BE2C (cell line): ENCODE measurements at regions not wholly inside any gene's neighbourhood (a gene's known extent, or its start where the extent isn't known, plus 50 kb on each side); places are given as distances from the start of the nearest gene placed in this dataset.

Source experiments
- DNase-seq: peaks from one replicate; pipeline ENCODE4 v3.0.0-alpha.2; 2020
- H3K27me3 ChIP-seq: fragments of 250-450 bp; sonication (Bioruptor Pico); 2 replicates; pipeline ENCODE4 v1.5.1; 2020; ENCODE audit warnings: mild to moderate bottlenecking
- H3K36me3 ChIP-seq: fragments of 250-450 bp; sonication (Bioruptor Pico); 2 replicates; pipeline ENCODE4 v1.5.1; 2020; ENCODE audit warnings: mild to moderate bottlenecking
- H3K4me1 ChIP-seq: fragments of 250-450 bp; sonication (Bioruptor Pico); 2 replicates; pipeline ENCODE4 v1.5.1; 2020
- H3K4me3 ChIP-seq: 2 replicates; pipeline ENCODE4 v1.5.1; 2011; ENCODE audit warnings: low read depth, low read length
- H3K9me3 ChIP-seq: fragments of 250-450 bp; sonication (Bioruptor Pico); 2 replicates; pipeline ENCODE4 v1.5.1; 2020
- TF ChIP-seq, protein P1 (sequence below): IDR thresholded peaks from 2 replicates; pipeline ENCODE4 v1.5.1; 2012; ENCODE audit warnings: mild to moderate bottlenecking, low read depth, low read length

DNA sequence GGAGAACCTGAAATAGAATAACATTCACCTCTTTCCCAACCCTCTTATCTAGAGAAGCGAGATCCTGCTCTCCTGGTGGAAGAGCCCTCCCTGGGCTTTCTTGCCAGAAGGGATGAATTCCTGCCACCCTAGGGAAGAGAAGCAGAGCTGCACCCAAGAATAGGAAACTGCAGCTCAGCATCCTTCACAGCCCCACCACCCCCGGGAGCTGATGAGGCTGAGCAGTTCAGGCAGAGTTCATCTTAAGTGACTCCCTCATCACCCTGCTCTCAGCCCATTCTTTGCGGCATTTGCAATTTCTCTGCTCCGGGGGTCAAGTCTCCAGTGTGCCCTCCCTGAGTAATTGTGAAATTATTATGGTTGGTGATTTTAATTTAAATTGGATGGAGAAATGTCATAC is 514.9 kb downstream of the BUD13 start:
- DNase-seq: no peak
- Histone ChIP-seq H3K9me3 (no peaks in the 10 kb centered on the region), H3K36me3 (no peaks in the 10 kb centered on the region), H3K4me1 (no peaks in the 10 kb centered on the region; the same call in 1 of the 2 replicates), H3K27me3 (no peaks in the 10 kb centered on the region), H3K4me3 (no peak overlapping the region)
- TF ChIP-seq, protein P1, sequence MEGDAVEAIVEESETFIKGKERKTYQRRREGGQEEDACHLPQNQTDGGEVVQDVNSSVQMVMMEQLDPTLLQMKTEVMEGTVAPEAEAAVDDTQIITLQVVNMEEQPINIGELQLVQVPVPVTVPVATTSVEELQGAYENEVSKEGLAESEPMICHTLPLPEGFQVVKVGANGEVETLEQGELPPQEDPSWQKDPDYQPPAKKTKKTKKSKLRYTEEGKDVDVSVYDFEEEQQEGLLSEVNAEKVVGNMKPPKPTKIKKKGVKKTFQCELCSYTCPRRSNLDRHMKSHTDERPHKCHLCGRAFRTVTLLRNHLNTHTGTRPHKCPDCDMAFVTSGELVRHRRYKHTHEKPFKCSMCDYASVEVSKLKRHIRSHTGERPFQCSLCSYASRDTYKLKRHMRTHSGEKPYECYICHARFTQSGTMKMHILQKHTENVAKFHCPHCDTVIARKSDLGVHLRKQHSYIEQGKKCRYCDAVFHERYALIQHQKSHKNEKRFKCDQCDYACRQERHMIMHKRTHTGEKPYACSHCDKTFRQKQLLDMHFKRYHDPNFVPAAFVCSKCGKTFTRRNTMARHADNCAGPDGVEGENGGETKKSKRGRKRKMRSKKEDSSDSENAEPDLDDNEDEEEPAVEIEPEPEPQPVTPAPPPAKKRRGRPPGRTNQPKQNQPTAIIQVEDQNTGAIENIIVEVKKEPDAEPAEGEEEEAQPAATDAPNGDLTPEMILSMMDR: no peak

DNA sequence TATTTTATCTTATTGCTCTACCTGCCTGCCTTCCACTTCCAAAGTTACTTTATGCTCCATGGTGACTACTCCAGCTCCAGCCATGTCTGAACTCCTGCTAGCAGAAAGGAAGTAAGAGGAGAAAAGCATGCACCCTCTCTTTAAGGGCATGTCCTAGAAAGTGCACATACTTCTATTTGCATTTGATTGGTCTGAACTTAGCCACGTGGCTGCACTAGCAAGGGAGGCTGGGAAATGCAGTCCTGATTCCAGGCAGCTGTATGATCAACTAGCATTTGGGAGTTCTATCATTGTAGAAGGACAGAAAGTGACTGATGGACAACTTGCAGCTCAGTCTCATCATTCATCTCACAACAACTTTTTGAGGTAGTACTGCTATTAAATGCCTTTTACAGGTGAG is 515.7 kb downstream of the BUD13 start:
- TF ChIP-seq, protein P1: no peak
- no peak overlapping the region for H3K4me3 ChIP-seq
- H3K4me1 ChIP-seq: no peaks in the 10 kb centered on the region; the same call in 1 of the 2 replicates
- no peaks in the 10 kb centered on the region for H3K9me3 ChIP-seq
- peak; percentile 41 for DNase-seq
- H3K36me3 ChIP-seq: no peaks in the 10 kb centered on the region
- no peaks in the 10 kb centered on the region for H3K27me3 ChIP-seq

DNA sequence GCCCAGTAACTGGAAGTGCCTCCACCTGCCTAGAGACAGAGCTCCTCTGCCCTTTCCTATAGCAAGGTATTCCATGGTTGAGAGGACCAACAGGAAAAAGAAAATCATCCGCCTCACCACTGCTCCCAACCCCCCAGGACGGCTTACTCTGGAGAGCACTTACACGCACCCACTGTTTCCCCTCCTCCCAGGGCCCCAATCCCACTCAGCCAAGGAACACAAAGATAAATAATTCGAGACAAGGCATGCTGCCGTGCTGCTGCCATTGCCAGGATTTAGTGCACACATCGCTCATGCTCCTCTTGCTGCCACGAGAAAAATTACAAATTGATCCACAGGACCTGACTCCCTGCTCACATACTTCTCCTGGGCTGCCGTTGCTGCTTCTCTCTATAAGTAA is 516.6 kb downstream of the BUD13 start:
- TF ChIP-seq, protein P1: no peak
- Histone ChIP-seq H3K36me3 (no peaks in the 10 kb centered on the region), H3K27me3 (no peaks in the 10 kb centered on the region), H3K4me1 (no peaks in the 10 kb centered on the region; the same call in 1 of the 2 replicates), H3K9me3 (no peaks in the 10 kb centered on the region), H3K4me3 (no peak overlapping the region)
- no peak for DNase-seq

DNA sequence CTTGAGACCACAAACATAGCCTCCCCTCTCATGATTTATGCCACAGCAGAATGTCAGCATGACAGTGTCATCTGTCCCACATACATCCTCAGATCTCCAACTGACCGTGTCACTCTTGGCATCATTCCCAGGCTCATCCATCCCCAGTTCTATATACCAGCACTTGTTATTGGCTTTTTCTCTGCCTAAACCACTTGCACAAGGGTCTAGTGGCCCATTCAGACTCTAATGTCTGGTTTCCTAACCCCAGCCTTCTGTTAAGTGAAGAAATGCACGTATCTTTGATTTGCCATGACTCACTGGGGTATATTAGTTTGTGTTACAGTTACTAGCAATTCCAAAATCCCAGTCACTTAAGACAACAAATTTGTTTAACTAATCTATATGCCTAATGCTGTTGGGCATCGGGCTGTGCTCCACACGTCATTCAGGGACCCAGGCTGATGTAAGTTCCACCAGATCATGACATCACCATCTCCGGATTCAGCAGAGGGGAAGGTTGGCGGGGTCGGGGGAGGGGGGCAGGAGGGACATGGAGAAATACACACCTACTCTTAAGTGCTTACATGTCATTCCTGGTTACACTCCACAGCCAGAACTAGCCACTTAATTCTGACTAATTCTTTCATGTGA is 517.4 kb downstream of the BUD13 start:
- H3K9me3 ChIP-seq: no peaks in the 10 kb centered on the region
- H3K4me1 ChIP-seq: no peaks in the 10 kb centered on the region; the same call in 1 of the 2 replicates
- H3K4me3 ChIP-seq: no peak overlapping the region
- no peaks in the 10 kb centered on the region for H3K36me3 ChIP-seq
- no peaks in the 10 kb centered on the region for H3K27me3 ChIP-seq
- peak; percentile 58 for DNase-seq
- TF ChIP-seq, protein P1: no peak

DNA sequence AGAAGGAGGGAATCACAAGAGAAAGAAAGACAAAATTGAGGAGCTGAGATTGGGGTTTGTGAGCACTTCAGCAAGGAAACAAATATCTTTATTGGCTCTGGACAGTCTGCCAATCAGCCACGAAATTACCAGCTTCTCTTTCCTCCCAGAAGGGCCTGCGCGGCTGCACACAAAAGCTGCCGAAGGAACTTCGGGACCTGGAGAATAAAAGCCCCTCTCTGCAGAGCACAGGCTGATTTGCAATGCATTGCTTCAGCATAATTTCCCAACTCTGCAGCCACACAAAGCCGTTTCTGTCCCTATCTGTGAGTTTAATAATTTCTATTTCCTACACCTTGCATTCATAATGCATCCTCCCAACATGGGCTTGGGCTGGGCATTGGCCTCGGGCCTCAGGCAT is 522.6 kb downstream of the BUD13 start:
- H3K9me3 ChIP-seq: no peaks in the 10 kb centered on the region
- no peaks in the 10 kb centered on the region for H3K36me3 ChIP-seq
- H3K4me1 ChIP-seq: peaks cover 3% of the 10 kb centered on the region; the same call in 1 of the 2 replicates
- no peak overlapping the region for H3K4me3 ChIP-seq
- no peak for DNase-seq
- H3K27me3 ChIP-seq: no peaks in the 10 kb centered on the region
- TF ChIP-seq, protein P1: no peak

DNA sequence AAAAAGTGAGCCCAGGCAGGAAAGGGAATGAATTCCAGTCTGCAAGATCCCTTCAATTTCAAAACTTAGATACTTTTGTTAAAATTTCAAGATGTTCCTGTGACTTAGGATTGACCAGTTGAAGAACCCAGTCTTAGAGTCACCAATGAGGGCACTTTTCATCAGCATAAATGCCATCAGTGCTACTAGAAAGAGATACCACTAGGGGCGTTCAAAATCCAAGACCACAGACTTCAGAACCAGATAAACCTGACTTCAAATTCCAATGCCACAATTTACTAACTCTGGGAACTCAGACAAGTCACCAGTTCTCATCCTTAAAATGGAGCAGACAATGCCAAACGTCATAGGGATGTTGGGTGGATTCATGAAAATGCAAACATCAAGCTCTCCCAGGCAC is 523.2 kb downstream of the BUD13 start:
- H3K9me3 ChIP-seq: no peaks in the 10 kb centered on the region
- TF ChIP-seq, protein P1: 0 out of 2 replicates have a peak, but pooled peaks have one; percentile 12
- H3K4me1 ChIP-seq: peaks cover 3% of the 10 kb centered on the region; the same call in 1 of the 2 replicates
- H3K36me3 ChIP-seq: no peaks in the 10 kb centered on the region
- H3K4me3 ChIP-seq: no peak overlapping the region
- no peaks in the 10 kb centered on the region for H3K27me3 ChIP-seq
- no peak for DNase-seq
